Daoy (cell line): ENCODE measurements at regions not wholly inside any gene's neighbourhood (a gene's known extent, or its start where the extent isn't known, plus 50 kb on each side); places are given as distances from the start of the nearest gene placed in this dataset.

Source experiments
- DNase-seq: peaks from one replicate; pipeline ENCODE4 v3.0.0-alpha.2; 2015; ENCODE audit warnings: low read depth

DNA sequence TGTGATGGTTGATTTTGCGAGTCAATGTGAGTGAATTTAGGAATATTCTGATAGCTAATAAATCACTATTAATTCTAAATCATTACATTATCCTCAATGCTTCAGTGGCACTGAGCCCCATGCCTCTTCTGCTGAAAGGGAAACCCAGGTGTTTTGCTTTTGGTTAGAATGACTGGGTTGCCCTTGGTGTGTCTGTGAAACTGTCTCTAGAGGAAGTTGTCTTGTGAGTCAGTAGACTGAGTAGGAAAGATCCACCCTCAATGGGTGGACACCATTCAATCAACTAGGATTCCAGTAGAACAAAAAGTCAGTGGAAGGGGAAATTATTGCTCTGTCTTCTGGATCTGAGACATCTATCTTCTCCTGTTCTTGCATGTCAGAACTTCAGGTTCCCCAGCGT, 472.4 kb downstream of the ANKRD7 start:
- DNase-seq = no peak

DNA sequence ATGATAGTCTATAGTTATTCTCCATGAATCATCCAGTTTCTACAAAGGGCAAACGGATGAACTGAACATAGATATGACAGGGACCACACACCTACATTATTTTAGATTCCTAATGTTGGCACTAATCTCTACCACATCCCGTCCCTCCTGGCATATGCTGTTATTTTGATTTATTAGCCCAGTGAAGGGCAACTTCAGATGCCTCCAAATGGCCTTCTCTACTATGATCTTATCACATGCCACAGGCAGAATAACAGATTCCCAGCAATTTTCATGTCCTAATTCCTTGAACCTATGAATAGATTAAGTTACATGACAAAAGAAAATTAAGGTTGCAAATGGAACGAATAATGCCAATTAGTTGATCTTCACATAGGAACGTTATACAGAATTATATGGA, 474.7 kb downstream of the ANKRD7 start:
- no peak for DNase-seq

DNA sequence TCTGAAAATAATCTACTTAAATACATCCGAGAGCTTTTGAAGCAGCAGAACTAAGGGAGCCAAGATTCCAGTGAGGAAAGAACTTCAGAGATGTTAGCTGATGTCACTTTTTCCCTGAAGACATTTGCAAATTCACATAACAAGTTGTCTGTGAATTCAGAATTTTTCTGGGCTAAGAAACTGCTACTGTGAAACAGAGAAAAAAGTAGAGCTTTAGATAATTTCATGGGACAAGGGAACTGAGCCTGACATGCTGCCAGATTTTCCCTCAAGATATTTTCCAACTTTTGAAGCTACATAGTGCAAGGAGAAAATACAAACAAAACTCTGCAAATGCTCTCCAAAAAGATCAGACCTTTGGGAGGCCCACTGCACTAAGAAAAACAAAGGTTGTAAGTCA, 484.2 kb downstream of the ANKRD7 start:
- no peak for DNase-seq

DNA sequence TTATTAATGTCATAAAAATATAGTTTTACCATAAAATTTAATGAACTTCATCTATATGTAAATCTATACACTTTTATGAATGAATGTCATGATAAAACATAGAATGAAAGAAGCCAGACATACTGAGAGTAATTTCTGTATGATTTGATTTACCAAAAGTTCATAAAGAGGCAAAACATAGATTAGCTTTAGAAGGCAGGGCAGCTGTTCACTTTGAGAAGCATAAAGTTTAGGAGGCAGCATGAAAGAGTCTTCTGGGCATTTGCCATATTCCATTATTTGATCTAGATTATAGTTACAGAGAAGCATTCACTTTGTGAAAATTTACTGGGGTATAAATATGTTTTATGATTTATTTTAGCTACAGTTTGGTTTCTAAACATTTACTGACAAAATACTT, 487.2 kb downstream of the ANKRD7 start:
- no peak for DNase-seq

DNA sequence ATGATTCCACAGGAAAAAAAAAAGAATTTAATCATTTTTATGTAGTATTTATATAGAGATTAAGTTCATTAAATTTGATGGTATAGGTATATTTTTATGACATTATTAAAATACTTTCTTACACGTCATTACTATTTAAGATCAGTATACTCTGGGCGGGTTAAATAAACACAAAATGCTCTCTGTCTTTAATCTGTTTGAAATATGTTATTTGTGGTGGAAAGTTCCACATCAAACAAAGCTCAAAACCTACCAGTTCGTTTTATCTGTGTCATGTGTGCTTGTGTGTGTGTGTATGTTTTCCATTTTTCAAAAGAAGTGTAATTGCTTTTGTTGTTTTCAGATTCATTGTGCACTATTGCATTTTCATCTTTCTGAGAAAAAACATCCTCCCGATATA, 488.5 kb downstream of the ANKRD7 start:
- DNase-seq = no peak

DNA sequence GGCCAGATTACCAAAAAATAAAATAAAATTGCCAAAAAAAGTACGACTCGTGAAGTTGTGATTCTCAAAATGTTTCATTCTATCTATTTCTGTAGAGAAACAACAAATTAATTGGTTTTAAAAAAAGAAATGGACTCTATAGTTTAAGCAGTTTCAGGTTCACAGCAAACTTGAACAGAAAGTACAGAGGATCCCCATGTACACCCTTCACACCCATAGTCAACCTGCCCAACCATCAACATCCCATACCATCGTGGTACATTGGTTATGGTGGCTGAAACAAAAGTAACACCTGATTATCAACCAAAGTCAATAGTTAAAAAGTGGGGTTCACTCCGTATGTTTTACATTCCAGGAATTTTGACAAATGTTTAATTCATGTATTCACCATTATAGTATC, 496.1 kb downstream of the ANKRD7 start:
- DNase-seq = no peak

DNA sequence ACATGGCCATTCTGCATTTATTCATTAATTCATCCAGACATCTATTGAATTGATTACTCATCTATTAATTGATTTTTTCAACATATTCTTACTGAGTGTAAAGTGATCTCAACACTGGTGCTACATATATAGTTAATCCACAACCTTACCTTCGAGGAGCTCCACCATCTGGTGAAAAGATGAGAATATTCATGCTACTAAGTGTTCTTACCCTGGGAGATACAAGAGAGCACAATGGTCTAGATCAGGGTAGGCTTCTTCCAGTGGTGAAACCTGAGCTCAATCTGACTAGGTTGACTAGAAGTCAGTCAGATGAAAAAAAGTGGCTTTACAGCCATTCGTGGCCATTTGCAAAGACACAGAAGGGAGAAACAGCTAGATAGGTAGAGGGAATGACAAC, 507.4 kb downstream of the ANKRD7 start:
- no peak for DNase-seq

DNA sequence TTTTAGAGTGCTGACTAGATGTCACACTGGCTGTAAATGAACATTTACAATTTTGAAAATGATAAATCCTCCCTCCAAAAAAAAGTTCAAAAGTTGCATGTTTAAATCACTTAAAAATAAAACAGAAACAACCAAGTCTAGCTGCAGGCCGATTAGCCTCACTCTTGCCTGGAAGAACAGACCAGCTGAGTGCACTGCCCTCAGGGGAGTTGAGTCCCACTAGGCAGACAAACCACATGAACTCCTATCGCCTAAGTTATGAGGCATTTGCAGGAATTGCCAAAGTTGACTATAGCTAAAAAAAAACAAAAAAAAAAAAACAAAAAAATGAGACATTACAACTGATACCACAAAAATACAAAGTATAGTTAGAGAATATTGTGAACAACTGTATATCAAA, 510.0 kb downstream of the ANKRD7 start:
- DNase-seq = no peak

DNA sequence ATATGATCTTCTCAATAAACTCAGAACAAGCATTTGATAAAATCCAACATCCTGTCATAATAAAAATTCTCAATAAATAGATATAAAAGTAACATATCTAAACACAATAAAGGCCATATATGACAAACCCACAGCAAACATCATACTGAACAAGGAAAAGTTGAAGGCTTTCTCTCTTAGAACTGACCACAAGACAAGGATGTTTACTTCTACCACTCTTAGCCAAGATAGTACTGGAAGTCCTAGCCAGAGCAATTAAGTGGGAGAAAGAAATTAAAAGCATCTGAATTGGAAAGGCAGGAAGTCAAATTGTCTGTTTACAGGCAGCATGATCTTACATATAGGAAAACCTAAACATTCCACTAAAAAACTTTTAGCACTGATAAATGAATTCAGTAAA, 510.9 kb downstream of the ANKRD7 start:
- DNase-seq = no peak

DNA sequence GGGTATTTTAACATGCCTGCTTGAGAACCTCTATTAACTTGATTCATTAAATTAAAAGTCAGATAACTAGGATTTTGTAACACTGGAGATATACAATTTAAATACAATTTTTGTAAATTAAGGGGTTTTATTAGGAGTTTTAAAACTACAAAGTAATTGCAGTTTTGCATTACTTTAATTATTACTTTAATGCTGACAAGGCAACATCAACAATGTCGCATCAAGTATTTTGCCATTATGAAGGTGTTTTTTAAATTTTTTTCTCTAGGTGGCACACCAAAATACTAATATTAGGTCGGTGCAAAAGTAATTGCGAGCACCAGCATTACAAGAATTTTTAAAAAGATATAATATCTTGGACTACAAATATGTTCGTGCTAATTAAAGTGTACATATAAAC, 513.4 kb downstream of the ANKRD7 start:
- no peak for DNase-seq

DNA sequence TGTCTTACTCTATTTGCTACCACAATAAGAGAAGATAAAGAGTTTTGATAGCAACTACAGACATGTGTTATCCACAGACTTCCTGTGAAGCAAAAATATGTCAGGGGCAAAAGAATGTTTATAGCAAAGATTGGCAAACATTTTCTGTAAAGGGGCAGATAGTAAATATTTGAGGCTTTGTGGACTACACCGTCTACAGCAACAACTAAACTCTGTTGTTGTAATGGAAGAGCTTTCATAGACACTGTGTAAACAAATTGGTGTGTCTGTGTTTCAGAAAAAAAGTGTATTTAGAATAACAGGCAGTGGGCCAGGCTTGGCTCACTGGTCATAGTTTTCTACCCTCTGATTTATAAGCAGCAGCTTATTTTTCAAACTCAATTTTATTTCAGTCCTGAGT, 521.4 kb downstream of the ANKRD7 start:
- DNase-seq = no peak

DNA sequence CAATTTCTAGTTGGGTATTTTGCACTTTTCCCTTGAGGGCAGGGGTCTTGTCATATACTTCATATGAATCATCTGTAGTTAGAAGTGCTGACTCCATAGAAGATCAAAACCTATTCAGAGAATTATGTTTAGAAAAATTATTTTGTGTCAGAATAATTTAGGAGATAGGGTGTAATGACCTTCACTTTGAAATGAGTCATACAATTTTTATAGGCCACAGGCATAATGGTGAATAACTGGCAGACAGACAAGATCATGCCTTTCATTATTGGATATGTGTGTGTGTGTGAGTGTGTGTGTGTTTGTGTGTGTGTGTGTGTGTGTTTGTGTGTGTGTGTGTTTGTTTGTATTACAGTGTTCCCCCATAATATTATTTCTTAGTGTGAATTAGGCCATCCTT, 523.0 kb downstream of the ANKRD7 start:
- no peak for DNase-seq

DNA sequence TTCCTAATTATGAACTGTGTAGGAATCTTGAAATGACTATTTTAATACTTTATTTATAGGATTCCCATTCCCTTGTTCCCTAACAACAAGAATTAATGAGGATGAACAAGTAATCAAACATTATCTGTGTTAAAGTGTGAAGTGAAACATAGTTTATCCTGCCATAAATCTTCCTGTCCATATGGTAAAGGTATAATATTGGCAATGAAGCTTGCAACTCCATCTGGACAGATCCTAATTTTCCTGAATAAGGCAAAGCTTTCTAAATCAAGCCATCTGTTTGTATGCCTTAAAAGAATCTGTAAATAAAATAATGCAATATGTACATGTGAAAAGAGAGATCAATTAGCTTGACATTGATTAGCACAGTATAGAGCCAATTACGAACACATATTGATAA, 529.0 kb downstream of the ANKRD7 start:
- DNase-seq = no peak

DNA sequence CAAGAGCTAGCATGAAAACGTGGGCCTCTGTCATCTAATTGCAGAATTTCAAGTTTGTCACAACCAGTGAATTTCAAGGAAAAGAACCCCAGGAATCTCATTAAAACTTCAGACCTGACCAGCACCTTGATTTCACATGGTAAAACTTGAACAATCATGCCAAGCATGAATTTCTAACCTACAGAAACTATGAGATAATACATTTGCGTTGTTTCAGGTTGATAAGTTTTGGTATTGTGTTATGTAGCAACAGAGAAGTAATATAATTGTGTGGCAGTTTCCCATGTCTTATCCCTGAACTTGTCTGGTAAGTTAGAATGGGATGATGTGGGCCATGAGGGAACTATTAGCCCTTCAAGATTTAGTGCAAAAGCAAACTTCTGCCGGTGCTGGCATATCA, 530.1 kb downstream of the ANKRD7 start:
- no peak for DNase-seq

DNA sequence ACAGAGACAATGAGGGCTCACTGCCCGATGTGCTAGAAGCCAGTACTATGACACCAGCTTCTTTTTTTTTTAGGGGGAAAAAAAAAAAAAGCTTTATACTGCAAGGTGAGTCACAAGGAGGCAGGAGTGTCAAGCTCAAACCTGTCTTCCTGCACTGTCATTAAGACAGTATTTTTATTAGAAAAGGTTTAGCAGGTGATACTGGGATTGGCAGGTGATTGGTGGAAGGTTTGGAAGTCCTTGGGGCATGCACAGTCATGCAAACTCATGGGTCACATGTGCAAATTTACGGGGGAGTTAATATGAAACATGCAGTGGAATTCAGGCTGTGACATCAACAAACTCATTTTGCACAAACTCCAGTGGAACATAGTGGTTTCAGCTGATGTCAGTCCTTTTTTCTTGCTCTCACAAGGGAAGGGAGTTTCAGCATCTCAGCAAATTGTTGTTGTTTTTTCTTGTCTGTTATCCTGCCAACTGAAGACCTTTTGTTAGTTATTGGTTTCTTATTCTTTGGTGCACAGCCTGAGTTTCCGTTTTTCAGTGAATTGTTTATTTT, 530.6 kb downstream of the ANKRD7 start:
- no peak for DNase-seq

DNA sequence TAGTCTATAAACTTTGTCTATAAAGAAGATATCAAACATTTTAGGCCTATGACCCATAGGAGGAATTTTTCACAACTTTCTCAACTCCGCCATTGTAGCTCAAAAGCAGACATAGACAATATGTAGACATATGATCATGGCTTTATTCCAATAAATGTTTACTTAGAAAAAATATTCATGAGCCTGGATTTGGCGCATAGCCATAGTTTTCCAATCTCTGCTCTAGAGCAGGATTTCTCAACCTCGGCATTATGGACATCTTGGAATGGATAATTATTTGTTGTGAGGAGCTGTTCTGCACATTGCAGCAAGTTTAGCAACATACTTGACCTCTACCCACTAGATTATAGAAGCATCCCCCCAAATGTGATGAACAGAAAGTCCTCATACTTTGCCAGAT, 532.6 kb downstream of the ANKRD7 start:
- no peak for DNase-seq

DNA sequence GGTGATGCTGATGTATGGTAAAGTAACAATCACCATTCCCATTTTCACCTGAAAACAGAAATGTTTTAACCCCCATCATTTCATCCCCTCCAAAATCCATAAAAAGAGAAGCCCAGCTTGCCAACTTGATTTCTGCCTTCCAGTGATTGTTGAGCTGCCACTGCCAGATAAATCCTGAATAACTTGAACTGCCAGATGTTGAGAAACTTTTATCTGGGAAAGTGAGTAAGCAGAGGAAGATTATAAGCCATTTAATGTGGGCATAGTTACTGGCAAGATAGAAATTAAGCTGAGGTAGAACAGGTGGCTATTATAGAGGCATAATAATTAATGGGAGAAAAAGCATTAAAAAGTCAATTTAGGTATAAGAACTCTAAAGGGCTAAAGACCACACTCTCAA, 534.1 kb downstream of the ANKRD7 start:
- DNase-seq = no peak

DNA sequence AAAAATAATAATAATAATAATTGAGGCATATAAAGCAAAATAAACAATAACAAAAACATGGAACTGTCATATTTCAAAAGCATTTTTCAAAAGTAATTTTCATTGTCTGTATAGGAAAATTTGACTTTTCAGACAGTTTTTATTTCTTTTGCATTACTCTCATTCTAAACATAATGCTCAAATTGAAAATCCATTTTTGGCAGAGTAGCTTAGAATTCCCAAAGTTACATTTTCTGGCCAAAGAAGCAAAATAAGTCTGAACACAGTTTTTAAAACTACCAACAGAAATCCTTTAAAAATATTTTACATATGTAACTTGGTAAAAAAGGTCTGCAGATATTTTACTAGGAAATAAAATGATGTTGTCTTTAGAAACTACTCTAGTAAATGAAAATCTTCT, 535.4 kb downstream of the ANKRD7 start:
- no peak for DNase-seq

DNA sequence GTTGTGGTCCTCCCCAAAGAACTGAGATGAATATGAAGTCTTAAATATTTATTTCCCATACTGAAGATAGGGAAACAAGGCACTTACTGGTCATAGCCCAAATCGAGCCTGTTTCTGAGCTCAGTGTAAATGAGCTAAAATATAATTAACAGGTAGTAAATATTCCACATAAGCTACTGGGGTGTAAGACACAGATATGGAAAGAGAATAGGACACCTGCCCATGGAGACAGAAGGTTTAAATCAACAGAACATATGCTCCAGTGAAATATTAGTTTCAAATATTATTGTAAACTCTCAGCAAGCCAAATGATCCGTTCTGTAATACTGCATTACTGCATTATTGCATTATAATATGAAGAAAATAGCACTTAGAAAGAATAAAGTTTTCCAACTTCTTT, 537.9 kb downstream of the ANKRD7 start:
- no peak for DNase-seq

DNA sequence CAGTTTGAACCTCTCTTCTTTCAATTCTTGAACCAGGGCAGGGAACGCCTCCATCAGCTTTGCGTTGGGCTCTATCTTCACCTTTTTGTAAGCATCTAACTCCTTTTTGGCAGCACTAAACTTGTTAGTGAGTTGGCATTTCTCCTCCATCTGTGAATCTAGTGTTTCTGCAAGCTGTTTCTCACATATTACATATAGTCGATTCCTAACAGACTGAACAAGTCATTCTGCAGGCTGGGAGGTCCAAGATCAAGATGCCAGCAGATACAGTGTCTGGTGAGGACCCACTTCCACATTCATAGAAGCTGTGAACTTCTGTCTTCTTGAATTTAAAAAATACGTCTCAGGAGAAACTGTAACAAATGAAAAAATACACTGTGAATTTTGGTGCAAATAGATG, 539.7 kb downstream of the ANKRD7 start:
- no peak for DNase-seq

DNA sequence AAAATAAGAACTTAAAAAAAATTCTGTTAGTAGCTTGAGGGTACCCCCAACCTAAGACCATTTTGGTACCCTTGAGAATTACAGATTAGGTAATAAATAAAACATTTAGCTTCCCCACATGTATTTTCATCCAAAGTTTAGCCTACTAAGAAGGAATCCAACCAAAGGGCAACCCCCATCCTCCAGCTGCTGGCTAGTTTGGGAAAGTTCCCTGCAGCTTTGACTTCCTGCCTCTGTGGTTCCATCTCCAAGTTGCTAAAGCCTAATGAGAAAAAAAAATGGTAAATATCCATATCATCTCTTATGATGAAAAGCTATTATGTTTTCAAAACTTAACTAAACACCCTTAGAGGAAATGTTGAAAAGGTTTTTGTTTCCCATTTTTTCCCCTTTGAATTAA, 547.2 kb downstream of the ANKRD7 start:
- no peak for DNase-seq

DNA sequence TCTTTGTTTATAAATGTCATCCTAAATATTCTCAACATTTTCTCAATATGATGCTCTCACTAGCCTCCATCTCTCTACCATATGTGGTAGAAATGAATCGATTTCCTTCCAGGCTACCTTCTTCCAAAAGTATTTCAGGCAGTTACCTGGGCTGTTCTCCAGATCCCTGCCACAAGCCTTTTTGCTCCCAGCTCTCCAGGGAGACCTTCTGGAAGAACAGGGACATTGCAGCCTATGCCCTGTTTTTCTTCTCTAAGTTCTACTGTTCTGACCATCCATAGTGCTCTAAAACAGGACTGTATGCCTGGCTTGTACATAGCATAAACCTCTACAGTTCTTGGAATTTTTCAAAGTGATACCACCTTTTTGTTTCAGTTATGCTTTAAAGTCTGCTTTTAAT, 552.8 kb downstream of the ANKRD7 start:
- no peak for DNase-seq

DNA sequence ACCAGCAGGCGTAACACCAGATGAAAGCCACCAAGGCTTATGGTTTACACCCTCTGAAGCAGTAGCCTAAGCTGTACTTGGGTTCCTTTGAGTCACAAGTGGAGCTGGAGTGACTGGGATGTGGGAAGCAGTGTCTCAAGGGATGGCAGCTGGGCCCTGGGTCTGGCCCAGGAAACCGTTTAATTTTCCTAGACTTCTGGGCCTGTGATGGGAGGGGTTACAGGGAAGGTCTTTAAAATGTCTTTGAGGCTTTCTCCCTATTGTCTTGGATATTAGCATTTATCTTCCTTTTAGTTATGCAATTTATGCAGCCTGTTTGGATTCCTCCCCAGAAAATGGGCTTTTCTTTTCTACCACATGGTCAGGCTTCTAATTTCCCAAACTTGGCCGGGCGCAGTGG, 568.2 kb downstream of the ANKRD7 start:
- no peak for DNase-seq

DNA sequence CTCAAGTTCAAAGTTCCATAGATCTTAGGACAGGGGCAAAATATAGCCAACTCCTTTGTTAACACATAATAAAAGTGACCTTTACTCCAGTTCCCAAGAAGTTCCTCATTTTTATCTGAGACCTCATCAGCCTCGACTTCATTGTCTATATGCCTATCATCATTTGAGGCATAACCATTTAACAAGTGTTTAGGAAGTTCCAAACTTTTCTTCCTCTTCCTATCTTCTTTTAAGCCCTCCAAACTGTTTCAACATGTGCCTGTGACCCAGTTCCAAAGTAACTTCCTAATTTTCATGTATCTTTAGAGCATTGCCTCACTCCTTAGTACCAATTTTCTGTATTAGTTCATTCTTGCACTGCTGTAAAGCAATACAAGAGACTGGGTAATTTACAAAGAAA, 569.1 kb downstream of the ANKRD7 start:
- DNase-seq = no peak

DNA sequence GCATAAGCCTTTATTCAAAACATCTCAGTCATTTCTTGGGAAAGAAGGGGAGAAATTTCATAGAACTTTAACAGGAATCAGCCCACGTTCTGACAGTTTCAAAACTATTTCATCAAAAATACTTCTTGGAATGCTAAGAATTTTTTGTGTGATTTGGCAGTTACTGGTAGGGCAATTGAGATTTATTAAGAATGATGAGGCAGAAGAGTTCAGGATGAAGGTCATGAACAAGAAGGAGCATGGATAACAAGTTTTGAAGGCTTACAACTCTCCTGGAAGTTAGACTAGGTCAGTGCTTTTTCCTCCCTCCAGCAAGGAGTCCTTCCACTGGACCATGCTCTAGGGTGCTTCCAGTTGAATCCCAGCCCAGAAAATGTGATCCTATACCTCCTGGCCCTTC, 569.9 kb downstream of the ANKRD7 start:
- no peak for DNase-seq
